ENCODE measurements at regions not wholly inside any gene's neighbourhood (a gene's known extent, or its start where the extent isn't known, plus 50 kb on each side); places are given as distances from the start of the nearest gene placed in this dataset.

DNA sequence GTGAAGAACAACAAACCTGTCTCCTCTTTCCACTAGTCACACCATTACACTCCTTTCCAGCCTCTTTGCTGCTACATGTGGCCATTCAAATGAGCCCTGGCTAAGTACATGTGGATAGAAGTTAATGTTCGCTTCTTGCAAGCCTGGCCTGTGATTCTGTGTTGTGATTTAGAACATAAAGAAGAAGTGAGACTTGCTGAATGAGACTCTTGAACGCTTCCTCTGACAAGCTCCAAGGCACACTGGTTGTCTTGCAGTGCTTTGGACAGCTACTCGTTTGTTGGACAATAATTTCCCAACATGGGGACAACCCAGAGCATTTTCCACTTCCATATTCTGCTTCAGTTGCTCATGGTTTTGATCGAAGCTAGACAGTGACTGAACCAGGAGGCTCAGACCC, 57.3 kb downstream of the CCDC74A start:
- TF ChIP-seq CTCF (IDR thresholded peaks at IDR 0.05; ENCODE audit: control extremely low read depth in 1 of 3, insufficient read depth in 1 of 3, low read depth in 1 of 3, low read length in 3 of 3): no peak
- no peak for TF ChIP-seq ZNF274 (IDR thresholded peaks at IDR 0.05; ENCODE audit: borderline replicate concordance, extremely low read depth, low read length)
- no peak for TF ChIP-seq RXRA (IDR thresholded peaks at IDR 0.05; ENCODE audit: insufficient read depth, low read depth, low read length)
- no peak for TF ChIP-seq GTF2F1 (IDR thresholded peaks at IDR 0.05; ENCODE audit: borderline replicate concordance, low read depth, low read length)
- no peak for TF ChIP-seq POLR2AphosphoS5 (IDR thresholded peaks at IDR 0.05; ENCODE audit: low read depth, low read length)
- no peak for TF ChIP-seq TBP (IDR thresholded peaks at IDR 0.05; ENCODE audit: low read depth, low read length)
- TF ChIP-seq CBX8 (IDR thresholded peaks at IDR 0.05; ENCODE audit: borderline replicate concordance, low read depth, low read length): no peak
- no peak for TF ChIP-seq HDAC2 (IDR thresholded peaks at IDR 0.05; ENCODE audit: borderline replicate concordance in 1 of 2, low read depth in 2 of 2, low read length in 2 of 2)
- TF ChIP-seq CEBPB (IDR thresholded peaks at IDR 0.05; ENCODE audit: low read depth, low read length): no peak
- no peak for TF ChIP-seq RFX5 (IDR thresholded peaks at IDR 0.05; ENCODE audit: borderline replicate concordance, low read depth, low read length)
- no peak for TF ChIP-seq KDM1A (IDR thresholded peaks at IDR 0.05; ENCODE audit: borderline replicate concordance, low read length)
- TF ChIP-seq POLR2A (IDR thresholded peaks at IDR 0.05; ENCODE audit: control extremely low read depth in 1 of 2, low read depth in 2 of 2, low read length in 2 of 2): no peak
